SU-DHL-6 (cell line): ENCODE measurements at regions not wholly inside any gene's neighbourhood (a gene's known extent, or its start where the extent isn't known, plus 50 kb on each side); places are given as distances from the start of the nearest gene placed in this dataset.

Source experiments
- H2AFZ ChIP-seq: fragments of 200-600 bp; sonication (generic); 2 replicates; pipeline ENCODE4 v1.6.1; 2014; ENCODE audit warnings: low read depth, mild to moderate bottlenecking, moderate library complexity, mixed read lengths, antibody characterized with exemption, low read length; ENCODE audit not compliant: severe bottlenecking
- H3F3A ChIP-seq: fragments of 200-600 bp; shearing (Covaris generic); 2 replicates; pipeline ENCODE4 v1.6.0; 2016; ENCODE audit warnings: antibody characterized with exemption, mild to moderate bottlenecking; ENCODE audit not compliant: insufficient read depth
- H3K27ac ChIP-seq: fragments of 200-600 bp; sonication (generic); 2 replicates; pipeline ENCODE4 v1.5.1; 2016; ENCODE audit warnings: low read depth, mild to moderate bottlenecking, low read length, moderate library complexity, mixed read lengths
- H3K27me3 ChIP-seq: fragments of 200-600 bp; sonication (generic), shearing (Covaris generic); 2 replicates; pipeline ENCODE4 v1.6.0; 2014; ENCODE audit warnings: mild to moderate bottlenecking, low read length
- H3K36me3 ChIP-seq: fragments of 200-600 bp; sonication (generic); 2 replicates; pipeline ENCODE4 v1.6.1; 2014; ENCODE audit warnings: mild to moderate bottlenecking, low read length, mixed read lengths
- H3K4me2 ChIP-seq: fragments of 300-600, 200-600 bp; shearing (Covaris generic), sonication (generic); 2 replicates; pipeline ENCODE4 v1.6.0; 2014; ENCODE audit warnings: low read length, low read depth, mild to moderate bottlenecking; ENCODE audit not compliant: poor library complexity, severe bottlenecking
- H3K4me3 ChIP-seq: fragments of 200-600 bp; sonication (generic); 2 replicates; pipeline ENCODE4 v1.5.1; 2014; ENCODE audit warnings: antibody characterized with exemption, low read length, mild to moderate bottlenecking, mixed read lengths; ENCODE audit not compliant: insufficient read depth, poor library complexity, severe bottlenecking
- H3K79me2 ChIP-seq: fragments of 200-600 bp; sonication (generic); 2 replicates; pipeline ENCODE4 v1.6.1; 2014; ENCODE audit warnings: mild to moderate bottlenecking, low read length, moderate library complexity; ENCODE audit not compliant: insufficient read depth
- H3K9ac ChIP-seq: fragments of 200-600 bp; sonication (generic); 2 replicates; pipeline ENCODE4 v1.7.0; 2014; ENCODE audit warnings: mild to moderate bottlenecking, low read length
- H3K9me2 ChIP-seq: fragments of 200-600 bp; sonication (generic); replicated peaks from 2 replicates; pipeline ENCODE4 v1.6.1; 2014; ENCODE audit warnings: low read length; ENCODE audit not compliant: insufficient read depth
- H3K9me3 ChIP-seq: fragments of 200-600 bp; sonication (generic); 2 replicates; pipeline ENCODE4 v1.6.1; 2014; ENCODE audit warnings: low read length, mixed read lengths; ENCODE audit not compliant: insufficient read depth
- H4K20me1 ChIP-seq: fragments of 200-600 bp; sonication (generic); 2 replicates; pipeline ENCODE4 v1.6.1; 2014; ENCODE audit warnings: low read depth, mild to moderate bottlenecking, antibody characterized with exemption, low read length, moderate library complexity, mixed read lengths
- EZH2phosphoT487 ChIP-seq: fragments of 200-600 bp; sonication (generic), shearing (Covaris generic); conservative IDR thresholded peaks from 2 replicates; pipeline ENCODE4 v1.6.1; 2018; ENCODE audit warnings: mild to moderate bottlenecking, antibody characterized with exemption, low read length, moderate library complexity, mixed read lengths
- TF ChIP-seq, protein P1 (sequence below): fragments of 200-600 bp; sonication (generic); IDR thresholded peaks from one replicate; pipeline ENCODE4 v1.5.1; 2017; ENCODE audit warnings: antibody characterized with exemption, mild to moderate bottlenecking, low read length, moderate library complexity; ENCODE audit not compliant: insufficient read depth, poor library complexity, severe bottlenecking

DNA sequence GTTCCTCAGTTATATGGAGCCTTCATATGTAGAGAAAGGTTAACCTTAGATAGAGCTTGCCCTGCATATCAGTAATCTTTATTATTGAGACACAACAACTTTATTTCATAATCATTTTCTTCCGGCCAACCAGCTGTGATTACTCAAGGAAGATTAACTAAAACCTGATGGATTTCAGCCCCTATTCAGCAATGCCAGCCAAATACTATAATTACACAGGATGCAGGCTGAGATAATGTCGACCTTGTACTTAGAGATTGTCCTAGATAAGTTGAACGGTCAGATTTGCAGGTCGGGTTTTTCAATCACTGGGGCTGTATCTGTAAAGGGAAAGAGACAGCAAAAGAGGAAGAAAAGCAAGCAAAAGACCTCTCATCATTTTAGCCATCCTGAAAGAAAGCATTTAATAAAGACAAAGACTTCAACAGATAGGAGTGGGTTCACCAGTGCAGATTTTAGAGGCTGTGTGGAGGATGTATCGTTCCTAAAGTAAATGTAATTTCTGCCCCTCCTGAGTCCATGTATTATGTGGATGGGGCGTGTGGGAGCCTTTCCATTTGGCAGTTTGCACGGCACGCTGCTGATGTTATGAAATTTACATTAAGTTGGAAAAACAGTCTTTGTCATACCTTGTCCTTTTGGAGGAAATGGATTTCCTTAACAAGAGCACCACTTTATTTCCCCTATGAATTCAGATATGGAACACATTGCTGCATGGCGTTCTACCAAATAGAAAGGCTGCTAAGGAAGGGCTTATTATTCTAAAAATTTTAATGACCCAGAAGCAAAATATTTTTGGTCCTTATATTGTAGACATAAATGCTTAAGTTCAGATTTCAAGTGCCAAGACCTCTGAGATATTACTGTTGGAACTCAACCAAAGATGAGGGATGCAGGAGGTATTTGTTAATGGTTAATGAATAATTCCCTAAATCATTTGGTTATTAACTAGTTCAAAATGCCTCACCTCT is 496.7 kb downstream of the SPRY1 start:
- Histone ChIP-seq H3K27me3 (no peaks in the 10 kb centered on the region), H2AFZ (no peak overlapping the region), H3F3A (no peaks in the 10 kb centered on the region), H3K9me3 (no peaks in the 10 kb centered on the region), H3K4me2 (no peak overlapping the region), H3K27ac (no peak overlapping the region), H3K9me2 (no peaks in the 10 kb centered on the region), H3K36me3 (no peaks in the 10 kb centered on the region), H3K4me3 (no peak overlapping the region), H4K20me1 (no peaks in the 10 kb centered on the region), H3K9ac (no peak overlapping the region), H3K79me2 (no peaks in the 10 kb centered on the region)
- TF ChIP-seq EZH2phosphoT487, result no peak
- TF ChIP-seq, protein P1, sequence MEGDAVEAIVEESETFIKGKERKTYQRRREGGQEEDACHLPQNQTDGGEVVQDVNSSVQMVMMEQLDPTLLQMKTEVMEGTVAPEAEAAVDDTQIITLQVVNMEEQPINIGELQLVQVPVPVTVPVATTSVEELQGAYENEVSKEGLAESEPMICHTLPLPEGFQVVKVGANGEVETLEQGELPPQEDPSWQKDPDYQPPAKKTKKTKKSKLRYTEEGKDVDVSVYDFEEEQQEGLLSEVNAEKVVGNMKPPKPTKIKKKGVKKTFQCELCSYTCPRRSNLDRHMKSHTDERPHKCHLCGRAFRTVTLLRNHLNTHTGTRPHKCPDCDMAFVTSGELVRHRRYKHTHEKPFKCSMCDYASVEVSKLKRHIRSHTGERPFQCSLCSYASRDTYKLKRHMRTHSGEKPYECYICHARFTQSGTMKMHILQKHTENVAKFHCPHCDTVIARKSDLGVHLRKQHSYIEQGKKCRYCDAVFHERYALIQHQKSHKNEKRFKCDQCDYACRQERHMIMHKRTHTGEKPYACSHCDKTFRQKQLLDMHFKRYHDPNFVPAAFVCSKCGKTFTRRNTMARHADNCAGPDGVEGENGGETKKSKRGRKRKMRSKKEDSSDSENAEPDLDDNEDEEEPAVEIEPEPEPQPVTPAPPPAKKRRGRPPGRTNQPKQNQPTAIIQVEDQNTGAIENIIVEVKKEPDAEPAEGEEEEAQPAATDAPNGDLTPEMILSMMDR, result no peak

DNA sequence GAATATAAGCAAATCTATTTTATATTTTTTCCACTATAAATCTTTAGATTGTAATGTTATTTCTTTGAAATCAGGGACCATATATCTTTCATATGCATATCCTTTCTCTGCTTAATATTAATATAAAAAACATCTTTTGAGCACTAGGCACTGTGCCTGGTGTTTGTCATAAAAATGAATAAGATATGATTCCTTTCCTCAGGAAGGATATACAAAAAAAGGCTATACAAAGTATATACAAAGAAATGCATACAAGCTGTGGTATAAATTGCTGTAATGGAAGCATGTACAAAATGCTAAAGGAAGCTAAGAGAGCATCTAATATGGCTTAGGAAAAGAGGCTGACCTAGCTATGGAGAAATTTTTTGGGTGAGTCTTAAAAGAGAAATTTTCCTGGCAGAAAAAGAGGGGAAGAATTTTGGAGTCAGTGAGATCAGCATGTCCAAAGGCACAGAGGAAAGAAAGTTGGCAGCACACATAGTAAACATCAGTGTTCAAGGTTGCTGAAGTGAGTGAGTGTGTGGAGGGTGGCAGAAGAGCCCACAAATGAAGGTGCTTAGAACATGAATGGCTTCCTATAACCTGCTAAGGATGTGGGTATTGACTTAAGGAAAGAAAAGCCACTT is 500.0 kb downstream of the SPRY1 start:
- H2AFZ ChIP-seq, result no peak overlapping the region
- H3K4me3 ChIP-seq, result no peak overlapping the region
- no peaks in the 10 kb centered on the region for H3K9me2 ChIP-seq
- no peaks in the 10 kb centered on the region for H4K20me1 ChIP-seq
- no peaks in the 10 kb centered on the region for H3K27me3 ChIP-seq
- no peaks in the 10 kb centered on the region for H3K9me3 ChIP-seq
- H3K4me2 ChIP-seq, result no peak overlapping the region
- H3F3A ChIP-seq, result no peaks in the 10 kb centered on the region
- no peaks in the 10 kb centered on the region for H3K36me3 ChIP-seq
- H3K9ac ChIP-seq, result no peak overlapping the region
- H3K79me2 ChIP-seq, result no peaks in the 10 kb centered on the region
- H3K27ac ChIP-seq, result no peak overlapping the region
- TF ChIP-seq EZH2phosphoT487, result no peak
- TF ChIP-seq, protein P1, result no peak

DNA sequence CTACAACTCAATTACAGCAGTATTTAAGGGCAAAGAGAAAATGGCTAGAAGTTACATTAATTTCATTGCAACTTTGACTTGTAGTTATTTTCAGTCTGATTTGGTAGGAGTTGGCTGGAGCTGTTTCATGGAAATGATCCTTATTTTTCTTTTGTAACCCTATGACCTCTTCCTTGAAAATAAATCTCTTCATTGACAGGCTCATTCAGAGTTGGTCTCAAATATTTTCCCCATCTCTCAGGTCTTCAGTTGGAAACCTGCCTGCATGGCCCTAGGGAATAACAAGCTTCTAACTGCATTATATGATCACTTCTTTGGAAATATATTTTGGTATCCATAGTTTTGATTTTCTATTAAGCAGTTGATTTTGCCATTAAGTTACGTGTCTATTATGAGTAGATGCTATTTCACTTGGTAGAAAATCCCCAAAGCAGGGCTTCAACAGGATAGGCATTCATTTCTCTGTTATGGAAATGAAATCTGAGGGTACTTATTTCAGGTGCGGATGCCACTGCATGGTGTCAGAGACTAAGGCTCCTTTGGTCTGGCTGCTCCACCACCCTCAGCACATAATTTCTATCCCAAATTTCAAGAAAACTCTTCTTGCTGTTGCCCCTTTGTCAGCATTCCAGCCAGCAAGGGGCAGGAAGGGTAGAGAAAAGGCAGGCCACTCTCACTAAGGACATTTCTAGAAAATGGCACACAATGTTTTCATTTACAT is 502.5 kb downstream of the SPRY1 start:
- no peaks in the 10 kb centered on the region for H3K36me3 ChIP-seq
- H3K79me2 ChIP-seq, result no peaks in the 10 kb centered on the region
- no peak overlapping the region for H3K4me2 ChIP-seq
- H3K4me3 ChIP-seq, result no peak overlapping the region
- TF ChIP-seq, protein P1, result no peak
- no peak for TF ChIP-seq EZH2phosphoT487
- no peaks in the 10 kb centered on the region for H3F3A ChIP-seq
- H3K9ac ChIP-seq, result no peak overlapping the region
- H3K27ac ChIP-seq, result no peak overlapping the region
- no peaks in the 10 kb centered on the region for H3K9me3 ChIP-seq
- no peaks in the 10 kb centered on the region for H4K20me1 ChIP-seq
- no peak overlapping the region for H2AFZ ChIP-seq
- no peaks in the 10 kb centered on the region for H3K27me3 ChIP-seq
- H3K9me2 ChIP-seq, result no peaks in the 10 kb centered on the region
